ENCODE measurements at regions not wholly inside any gene's neighbourhood (a gene's known extent, or its start where the extent isn't known, plus 50 kb on each side); places are given as distances from the start of the nearest gene placed in this dataset.

DNA sequence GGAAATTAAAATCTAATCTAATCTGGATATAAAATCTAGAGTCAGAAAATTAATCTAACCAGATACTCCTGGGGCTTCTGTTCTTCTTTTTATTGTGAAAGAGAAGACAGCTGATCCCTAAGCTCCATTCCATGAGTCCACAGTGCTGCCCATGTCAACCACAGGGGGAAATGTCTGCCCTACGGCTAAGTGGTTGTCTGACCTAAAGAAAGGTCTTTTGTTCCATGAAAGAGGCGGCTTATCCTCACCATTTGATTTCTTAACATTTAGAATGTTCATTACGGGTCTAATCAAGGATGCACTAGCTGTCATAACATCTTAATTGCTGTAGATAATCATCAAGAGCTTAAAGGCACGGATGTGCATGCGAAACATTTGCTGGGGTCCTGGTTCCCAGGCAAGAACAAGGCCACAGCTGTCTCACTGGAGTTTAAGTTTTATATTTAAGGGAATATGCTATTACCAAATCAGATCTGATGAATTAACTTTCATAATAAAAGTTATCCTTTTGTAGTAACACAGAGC is 162.6 kb downstream of the PAX3 start:
- TF ChIP-seq, protein P1, sequence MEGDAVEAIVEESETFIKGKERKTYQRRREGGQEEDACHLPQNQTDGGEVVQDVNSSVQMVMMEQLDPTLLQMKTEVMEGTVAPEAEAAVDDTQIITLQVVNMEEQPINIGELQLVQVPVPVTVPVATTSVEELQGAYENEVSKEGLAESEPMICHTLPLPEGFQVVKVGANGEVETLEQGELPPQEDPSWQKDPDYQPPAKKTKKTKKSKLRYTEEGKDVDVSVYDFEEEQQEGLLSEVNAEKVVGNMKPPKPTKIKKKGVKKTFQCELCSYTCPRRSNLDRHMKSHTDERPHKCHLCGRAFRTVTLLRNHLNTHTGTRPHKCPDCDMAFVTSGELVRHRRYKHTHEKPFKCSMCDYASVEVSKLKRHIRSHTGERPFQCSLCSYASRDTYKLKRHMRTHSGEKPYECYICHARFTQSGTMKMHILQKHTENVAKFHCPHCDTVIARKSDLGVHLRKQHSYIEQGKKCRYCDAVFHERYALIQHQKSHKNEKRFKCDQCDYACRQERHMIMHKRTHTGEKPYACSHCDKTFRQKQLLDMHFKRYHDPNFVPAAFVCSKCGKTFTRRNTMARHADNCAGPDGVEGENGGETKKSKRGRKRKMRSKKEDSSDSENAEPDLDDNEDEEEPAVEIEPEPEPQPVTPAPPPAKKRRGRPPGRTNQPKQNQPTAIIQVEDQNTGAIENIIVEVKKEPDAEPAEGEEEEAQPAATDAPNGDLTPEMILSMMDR (IDR thresholded peaks at IDR 0.05; ENCODE audit: poor library complexity): no peak
- TF ChIP-seq EZH2 (IDR thresholded peaks at IDR 0.05; ENCODE audit: borderline replicate concordance): no peak
